Neural cell (in vitro differentiated cells): ENCODE measurements at regions not wholly inside any gene's neighbourhood (a gene's known extent, or its start where the extent isn't known, plus 50 kb on each side); places are given as distances from the start of the nearest gene placed in this dataset.

Experiments
- EP300 ChIP-seq: fragments of 450-650 bp; conservative IDR thresholded peaks from 2 replicates; pipeline ENCODE4 v1.6.1; 2014; ENCODE audit warnings: antibody characterized with exemption, mild to moderate bottlenecking, moderate library complexity; ENCODE audit not compliant: poor library complexity, severe bottlenecking
- EZH2 ChIP-seq: fragments of 200-600, 300-800 bp; shearing (Covaris generic), sonication (generic); IDR thresholded peaks from 2 replicates; pipeline ENCODE4 v1.6.1; 2014; ENCODE audit warnings: antibody characterized with exemption, low read length, borderline replicate concordance, mild to moderate bottlenecking; ENCODE audit not compliant: insufficient read depth, poor library complexity, severe bottlenecking
- MXI1 ChIP-seq: fragments of 450-650 bp; conservative IDR thresholded peaks from 2 replicates; pipeline ENCODE4 v1.6.1; 2014; ENCODE audit warnings: antibody characterized with exemption, mild to moderate bottlenecking; ENCODE audit not compliant: poor library complexity, severe bottlenecking
- POLR2AphosphoS5 ChIP-seq: IDR thresholded peaks from 2 replicates; pipeline ENCODE4 v1.6.1; 2012
- RAD21 ChIP-seq: fragments of 450-650 bp; conservative IDR thresholded peaks from 2 replicates; pipeline ENCODE4 v1.6.1; 2014; ENCODE audit warnings: antibody characterized with exemption, mild to moderate bottlenecking, moderate library complexity
- SMC3 ChIP-seq: fragments of 450-650 bp; conservative IDR thresholded peaks from 2 replicates; pipeline ENCODE4 v1.6.1; 2014; ENCODE audit warnings: antibody characterized with exemption, mild to moderate bottlenecking, moderate library complexity; ENCODE audit not compliant: poor library complexity
- TF ChIP-seq, protein P1 (sequence below): fragments of 450-650 bp; IDR thresholded peaks from 2 replicates; pipeline ENCODE4 v1.5.1; 2014; ENCODE audit warnings: antibody characterized with exemption, mild to moderate bottlenecking, moderate library complexity; ENCODE audit not compliant: poor library complexity, severe bottlenecking
- TF ChIP-seq, protein P2 (sequence below): IDR thresholded peaks from 2 replicates; pipeline ENCODE4 v1.6.1; 2012; ENCODE audit warnings: borderline replicate concordance

DNA sequence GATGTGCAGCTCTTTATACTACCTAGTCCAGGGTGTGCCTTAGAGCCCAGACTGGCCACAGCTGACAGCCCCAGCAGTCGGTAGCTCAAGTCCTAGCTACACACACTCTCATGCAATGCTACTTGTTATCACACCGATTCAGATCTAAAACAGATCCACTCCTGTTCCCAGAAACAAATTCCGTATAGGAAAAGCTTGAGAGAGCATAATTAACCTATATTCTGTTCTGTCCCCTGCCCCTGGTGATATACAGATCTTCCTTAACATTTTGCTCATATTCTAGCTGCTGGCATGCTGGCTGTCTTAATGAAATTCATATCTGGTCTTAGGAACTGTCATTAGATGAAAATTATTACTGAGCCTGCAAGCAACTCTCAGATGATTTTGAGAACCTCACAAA, 204.3 kb downstream of the SOX2 start:
- TF ChIP-seq, protein P1, sequence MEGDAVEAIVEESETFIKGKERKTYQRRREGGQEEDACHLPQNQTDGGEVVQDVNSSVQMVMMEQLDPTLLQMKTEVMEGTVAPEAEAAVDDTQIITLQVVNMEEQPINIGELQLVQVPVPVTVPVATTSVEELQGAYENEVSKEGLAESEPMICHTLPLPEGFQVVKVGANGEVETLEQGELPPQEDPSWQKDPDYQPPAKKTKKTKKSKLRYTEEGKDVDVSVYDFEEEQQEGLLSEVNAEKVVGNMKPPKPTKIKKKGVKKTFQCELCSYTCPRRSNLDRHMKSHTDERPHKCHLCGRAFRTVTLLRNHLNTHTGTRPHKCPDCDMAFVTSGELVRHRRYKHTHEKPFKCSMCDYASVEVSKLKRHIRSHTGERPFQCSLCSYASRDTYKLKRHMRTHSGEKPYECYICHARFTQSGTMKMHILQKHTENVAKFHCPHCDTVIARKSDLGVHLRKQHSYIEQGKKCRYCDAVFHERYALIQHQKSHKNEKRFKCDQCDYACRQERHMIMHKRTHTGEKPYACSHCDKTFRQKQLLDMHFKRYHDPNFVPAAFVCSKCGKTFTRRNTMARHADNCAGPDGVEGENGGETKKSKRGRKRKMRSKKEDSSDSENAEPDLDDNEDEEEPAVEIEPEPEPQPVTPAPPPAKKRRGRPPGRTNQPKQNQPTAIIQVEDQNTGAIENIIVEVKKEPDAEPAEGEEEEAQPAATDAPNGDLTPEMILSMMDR, result no peak
- TF ChIP-seq EP300, result no peak
- TF ChIP-seq RAD21, result no peak
- TF ChIP-seq, protein P2, sequence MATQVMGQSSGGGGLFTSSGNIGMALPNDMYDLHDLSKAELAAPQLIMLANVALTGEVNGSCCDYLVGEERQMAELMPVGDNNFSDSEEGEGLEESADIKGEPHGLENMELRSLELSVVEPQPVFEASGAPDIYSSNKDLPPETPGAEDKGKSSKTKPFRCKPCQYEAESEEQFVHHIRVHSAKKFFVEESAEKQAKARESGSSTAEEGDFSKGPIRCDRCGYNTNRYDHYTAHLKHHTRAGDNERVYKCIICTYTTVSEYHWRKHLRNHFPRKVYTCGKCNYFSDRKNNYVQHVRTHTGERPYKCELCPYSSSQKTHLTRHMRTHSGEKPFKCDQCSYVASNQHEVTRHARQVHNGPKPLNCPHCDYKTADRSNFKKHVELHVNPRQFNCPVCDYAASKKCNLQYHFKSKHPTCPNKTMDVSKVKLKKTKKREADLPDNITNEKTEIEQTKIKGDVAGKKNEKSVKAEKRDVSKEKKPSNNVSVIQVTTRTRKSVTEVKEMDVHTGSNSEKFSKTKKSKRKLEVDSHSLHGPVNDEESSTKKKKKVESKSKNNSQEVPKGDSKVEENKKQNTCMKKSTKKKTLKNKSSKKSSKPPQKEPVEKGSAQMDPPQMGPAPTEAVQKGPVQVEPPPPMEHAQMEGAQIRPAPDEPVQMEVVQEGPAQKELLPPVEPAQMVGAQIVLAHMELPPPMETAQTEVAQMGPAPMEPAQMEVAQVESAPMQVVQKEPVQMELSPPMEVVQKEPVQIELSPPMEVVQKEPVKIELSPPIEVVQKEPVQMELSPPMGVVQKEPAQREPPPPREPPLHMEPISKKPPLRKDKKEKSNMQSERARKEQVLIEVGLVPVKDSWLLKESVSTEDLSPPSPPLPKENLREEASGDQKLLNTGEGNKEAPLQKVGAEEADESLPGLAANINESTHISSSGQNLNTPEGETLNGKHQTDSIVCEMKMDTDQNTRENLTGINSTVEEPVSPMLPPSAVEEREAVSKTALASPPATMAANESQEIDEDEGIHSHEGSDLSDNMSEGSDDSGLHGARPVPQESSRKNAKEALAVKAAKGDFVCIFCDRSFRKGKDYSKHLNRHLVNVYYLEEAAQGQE, result no peak
- no peak for TF ChIP-seq POLR2AphosphoS5
- no peak for TF ChIP-seq SMC3
- no peak for TF ChIP-seq EZH2
- TF ChIP-seq MXI1, result no peak
